Right kidney (tissue), 1 donor: ENCODE measurements at regions not wholly inside any gene's neighbourhood (a gene's known extent, or its start where the extent isn't known, plus 50 kb on each side); places are given as distances from the start of the nearest gene placed in this dataset.
"Not testable (repeated sequence)": the region's sequence is repeated elsewhere in the genome, so short reads cannot be mapped to it uniquely, and the experiment has no call there.

Source experiments
- DNase-seq: peaks from one replicate; pipeline ENCODE4 v3.0.0-alpha.2; 2016

GRCh38 chr15:79608066-79608864, 176.1 kb downstream of the MINAR1 start:
- DNase-seq = no peak

GRCh38 chr15:79609506-79609905, 177.4 kb downstream of the MINAR1 start:
- no peak for DNase-seq

- DNase-seq = no peak
These were observed 177.9 kb downstream of the MINAR1 start for GRCh38 chr15:79610021-79610420.

GRCh38 chr15:79615754-79616153, 183.6 kb downstream of the MINAR1 start:
- no peak for DNase-seq

- no peak for DNase-seq
These were observed 184.9 kb downstream of the MINAR1 start for GRCh38 chr15:79617071-79617470.

GRCh38 chr15:79620112-79620857, 188.1 kb downstream of the MINAR1 start:
- DNase-seq = no peak

- DNase-seq = not testable (repeated sequence)
These were observed 189.7 kb downstream of the MINAR1 start for GRCh38 chr15:79621805-79622204.

- DNase-seq = no peak
These were observed 191.4 kb downstream of the MINAR1 start for GRCh38 chr15:79623488-79623887.

- no peak for DNase-seq
These were observed 197.6 kb downstream of the MINAR1 start for GRCh38 chr15:79629687-79630086.

GRCh38 chr15:79632457-79632856, 200.3 kb downstream of the MINAR1 start:
- DNase-seq = no peak

- DNase-seq = no peak
These were observed 203.1 kb downstream of the MINAR1 start for GRCh38 chr15:79635149-79635771.

- no peak for DNase-seq
These were observed 203.9 kb downstream of the MINAR1 start for GRCh38 chr15:79635897-79636561.

- DNase-seq = no peak
These were observed 208.1 kb downstream of the MINAR1 start for GRCh38 chr15:79640206-79640605.

- DNase-seq = no peak
These were observed 209.7 kb downstream of the MINAR1 start for GRCh38 chr15:79641841-79642240.

- DNase-seq = no peak
These were observed 211.3 kb downstream of the MINAR1 start for GRCh38 chr15:79643393-79643792.

GRCh38 chr15:79644091-79644490, 212.0 kb downstream of the MINAR1 start:
- DNase-seq = no peak

- not testable (repeated sequence) for DNase-seq
These were observed 220.8 kb downstream of the MINAR1 start for GRCh38 chr15:79652972-79653371.

GRCh38 chr15:79653533-79653932, 221.4 kb downstream of the MINAR1 start:
- no peak for DNase-seq

GRCh38 chr15:79656151-79657000, 224.2 kb downstream of the MINAR1 start:
- no peak for DNase-seq

- no peak for DNase-seq
These were observed 225.6 kb downstream of the MINAR1 start for GRCh38 chr15:79657722-79658121.

GRCh38 chr15:79659691-79660090, 227.6 kb downstream of the MINAR1 start:
- DNase-seq = no peak

GRCh38 chr15:79661411-79661810, 229.3 kb downstream of the MINAR1 start:
- DNase-seq = no peak
